ENCODE measurements at regions not wholly inside any gene's neighbourhood (a gene's known extent, or its start where the extent isn't known, plus 50 kb on each side); places are given as distances from the start of the nearest gene placed in this dataset.
"Not testable (repeated sequence)": the region's sequence is repeated elsewhere in the genome, so short reads cannot be mapped to it uniquely, and the experiment has no call there.

GRCh38 chr5:109998208-109998607, 308.5 kb downstream of the MAN2A1 start:
- no peak overlapping the region for H3K27ac ChIP-seq (ENCODE audit: low read depth, low read length)
- no peaks in the 10 kb centered on the region for H3K27me3 ChIP-seq (ENCODE audit: insufficient read depth, low read length)
- Mint-ChIP-seq H3K4me3 (no peak overlapping the region), H3K27me3 (no peaks in the 10 kb centered on the region), H3K36me3 (no peaks in the 10 kb centered on the region), H3K27ac (no peak overlapping the region), H3K4me1 (peaks cover 0 to 2% (median 0%) of the 10 kb centered on the region in 4 donors), H3K9me3 (peaks cover 0 to 5% (median 2%) of the 10 kb centered on the region in 8 donors)
- no peak overlapping the region for H3K4me3 ChIP-seq (ENCODE audit: low read length in 2 of 2)
- H3K9me3 ChIP-seq (ENCODE audit: control insufficient read depth in 1 of 2, low read length in 2 of 2) = no peaks in the 10 kb centered on the region
- DNase-seq = no peak
- ChIA-PET CTCF (ENCODE audit: partially characterized antibody) (no interaction called here), POLR2A (ENCODE audit: partially characterized antibody) (no interaction called here)
- no peaks in the 10 kb centered on the region for H3K36me3 ChIP-seq (ENCODE audit: insufficient read depth, low read length)
- intact Hi-C loops (cut with micrococcal nuclease) = no loop called here
- H3K4me1 ChIP-seq (ENCODE audit: insufficient read depth, low read length) = no peaks in the 10 kb centered on the region

GRCh38 chr5:109998726-109999125, 309.0 kb downstream of the MAN2A1 start:
- intact Hi-C loops (cut with micrococcal nuclease) = no loop called here
- H3K27me3 Mint-ChIP-seq = no peaks in the 10 kb centered on the region
- H3K4me3 Mint-ChIP-seq = no peak overlapping the region
- Histone ChIP-seq H3K27me3 (ENCODE audit: insufficient read depth, low read length) (no peaks in the 10 kb centered on the region), H3K4me3 (ENCODE audit: low read length in 2 of 2) (no peak overlapping the region), H3K4me1 (ENCODE audit: insufficient read depth, low read length) (no peaks in the 10 kb centered on the region), H3K9me3 (ENCODE audit: control insufficient read depth in 1 of 2, low read length in 2 of 2) (no peaks in the 10 kb centered on the region), H3K36me3 (ENCODE audit: insufficient read depth, low read length) (no peaks in the 10 kb centered on the region), H3K27ac (ENCODE audit: low read depth, low read length) (no peak overlapping the region)
- no peak overlapping the region for H3K27ac Mint-ChIP-seq
- H3K9me3 Mint-ChIP-seq = peaks cover 0 to 5% (median 1%) of the 10 kb centered on the region in 8 donors
- DNase-seq = no peak
- ChIA-PET CTCF (ENCODE audit: partially characterized antibody) (no interaction called here), POLR2A (ENCODE audit: partially characterized antibody) (no interaction called here)
- H3K36me3 Mint-ChIP-seq = no peaks in the 10 kb centered on the region
- peaks cover 0 to 2% (median 0%) of the 10 kb centered on the region in 4 donors for H3K4me1 Mint-ChIP-seq

GRCh38 chr5:110001648-110002047, 311.9 kb downstream of the MAN2A1 start:
- Histone ChIP-seq H3K4me3 (ENCODE audit: low read length in 2 of 2) (no peak overlapping the region), H3K9me3 (ENCODE audit: control insufficient read depth in 1 of 2, low read length in 2 of 2) (no peaks in the 10 kb centered on the region), H3K4me1 (ENCODE audit: insufficient read depth, low read length) (no peaks in the 10 kb centered on the region), H3K27ac (ENCODE audit: low read depth, low read length) (no peak overlapping the region), H3K27me3 (ENCODE audit: insufficient read depth, low read length) (no peaks in the 10 kb centered on the region), H3K36me3 (ENCODE audit: insufficient read depth, low read length) (no peaks in the 10 kb centered on the region)
- CTCF ChIA-PET (ENCODE audit: partially characterized antibody) = no interaction called here
- intact Hi-C loops (cut with micrococcal nuclease) = no loop called here
- Mint-ChIP-seq H3K4me1 (peaks cover 0 to 2% (median 0%) of the 10 kb centered on the region in 4 donors), H3K27ac (no peak overlapping the region), H3K36me3 (no peaks in the 10 kb centered on the region), H3K4me3 (no peak overlapping the region), H3K9me3 (peaks cover 0 to 5% (median under 1%) of the 10 kb centered on the region in 8 donors), H3K27me3 (no peaks in the 10 kb centered on the region)
- POLR2A ChIA-PET (ENCODE audit: partially characterized antibody) = no interaction called here
- DNase-seq = no peak

- Mint-ChIP-seq H3K4me3 (no peak overlapping the region), H3K27ac (no peak overlapping the region), H3K27me3 (no peaks in the 10 kb centered on the region), H3K9me3 (peaks cover 0 to 5% (median under 1%) of the 10 kb centered on the region in 8 donors), H3K4me1 (peaks cover 0 to 2% (median 0%) of the 10 kb centered on the region in 4 donors), H3K36me3 (no peaks in the 10 kb centered on the region)
- Histone ChIP-seq H3K36me3 (ENCODE audit: insufficient read depth, low read length) (no peaks in the 10 kb centered on the region), H3K27ac (ENCODE audit: low read depth, low read length) (no peak overlapping the region), H3K27me3 (ENCODE audit: insufficient read depth, low read length) (no peaks in the 10 kb centered on the region), H3K9me3 (ENCODE audit: control insufficient read depth in 1 of 2, low read length in 2 of 2) (no peaks in the 10 kb centered on the region), H3K4me3 (ENCODE audit: low read length in 2 of 2) (no peak overlapping the region), H3K4me1 (ENCODE audit: insufficient read depth, low read length) (no peaks in the 10 kb centered on the region)
- no peak for DNase-seq
- intact Hi-C loops (cut with micrococcal nuclease) = no loop called here
- ChIA-PET CTCF (ENCODE audit: partially characterized antibody) (no interaction called here), POLR2A (ENCODE audit: partially characterized antibody) (no interaction called here)
Observed at GRCh38 chr5:110002652-110003051, 312.9 kb downstream of the MAN2A1 start.

GRCh38 chr5:110005907-110006562, 316.3 kb downstream of the MAN2A1 start:
- H3K36me3 ChIP-seq (ENCODE audit: insufficient read depth, low read length); DNase-seq; H3K27ac Mint-ChIP-seq; POLR2A ChIA-PET (ENCODE audit: partially characterized antibody); H3K27me3 Mint-ChIP-seq; CTCF ChIA-PET (ENCODE audit: partially characterized antibody); H3K4me1 Mint-ChIP-seq; H3K4me3 ChIP-seq (ENCODE audit: low read length in 2 of 2); H3K27ac ChIP-seq (ENCODE audit: low read depth, low read length); H3K27me3 ChIP-seq (ENCODE audit: insufficient read depth, low read length); intact Hi-C loops (cut with micrococcal nuclease); H3K4me3 Mint-ChIP-seq; H3K9me3 ChIP-seq (ENCODE audit: control insufficient read depth in 1 of 2, low read length in 2 of 2); H3K9me3 Mint-ChIP-seq; H3K4me1 ChIP-seq (ENCODE audit: insufficient read depth, low read length); H3K36me3 Mint-ChIP-seq: not testable (repeated sequence)

GRCh38 chr5:110007101-110007500, 317.4 kb downstream of the MAN2A1 start:
- no peak overlapping the region for H3K27ac Mint-ChIP-seq
- intact Hi-C loops (cut with micrococcal nuclease) = no loop called here
- no peak for DNase-seq
- no peak overlapping the region for H3K4me3 Mint-ChIP-seq
- Histone ChIP-seq H3K4me1 (ENCODE audit: insufficient read depth, low read length) (no peaks in the 10 kb centered on the region), H3K36me3 (ENCODE audit: insufficient read depth, low read length) (no peaks in the 10 kb centered on the region), H3K27me3 (ENCODE audit: insufficient read depth, low read length) (no peaks in the 10 kb centered on the region), H3K4me3 (ENCODE audit: low read length in 2 of 2) (no peak overlapping the region), H3K27ac (ENCODE audit: low read depth, low read length) (no peak overlapping the region), H3K9me3 (ENCODE audit: control insufficient read depth in 1 of 2, low read length in 2 of 2) (no peaks in the 10 kb centered on the region)
- H3K4me1 Mint-ChIP-seq = no peaks in the 10 kb centered on the region
- H3K27me3 Mint-ChIP-seq = no peaks in the 10 kb centered on the region
- ChIA-PET POLR2A (ENCODE audit: partially characterized antibody) (no interaction called here), CTCF (ENCODE audit: partially characterized antibody) (no interaction called here)
- H3K36me3 Mint-ChIP-seq = no peaks in the 10 kb centered on the region
- no peaks in the 10 kb centered on the region for H3K9me3 Mint-ChIP-seq

GRCh38 chr5:110008131-110008530, 318.4 kb downstream of the MAN2A1 start:
- H3K9me3 ChIP-seq (ENCODE audit: control insufficient read depth in 1 of 2, low read length in 2 of 2) = no peaks in the 10 kb centered on the region
- ChIA-PET CTCF (ENCODE audit: partially characterized antibody) (no interaction called here), POLR2A (ENCODE audit: partially characterized antibody) (no interaction called here)
- Mint-ChIP-seq H3K9me3 (peaks cover 0 to 2% (median 0%) of the 10 kb centered on the region in 8 donors), H3K27ac (no peak overlapping the region), H3K27me3 (peaks cover 0 to under 1% of the 10 kb centered on the region in 2 donors), H3K4me3 (no peak overlapping the region), H3K4me1 (no peaks in the 10 kb centered on the region), H3K36me3 (no peaks in the 10 kb centered on the region)
- DNase-seq = no peak
- no peaks in the 10 kb centered on the region for H3K4me1 ChIP-seq (ENCODE audit: insufficient read depth, low read length)
- no peaks in the 10 kb centered on the region for H3K36me3 ChIP-seq (ENCODE audit: insufficient read depth, low read length)
- no peaks in the 10 kb centered on the region for H3K27me3 ChIP-seq (ENCODE audit: insufficient read depth, low read length)
- H3K4me3 ChIP-seq (ENCODE audit: low read length in 2 of 2) = no peak overlapping the region
- no peak overlapping the region for H3K27ac ChIP-seq (ENCODE audit: low read depth, low read length)
- intact Hi-C loops (cut with micrococcal nuclease) = no loop called here

- Histone ChIP-seq H3K4me3 (ENCODE audit: low read length in 2 of 2) (no peak overlapping the region), H3K4me1 (ENCODE audit: insufficient read depth, low read length) (no peaks in the 10 kb centered on the region), H3K9me3 (ENCODE audit: control insufficient read depth in 1 of 2, low read length in 2 of 2) (no peaks in the 10 kb centered on the region), H3K27ac (ENCODE audit: low read depth, low read length) (no peak overlapping the region), H3K27me3 (ENCODE audit: insufficient read depth, low read length) (no peaks in the 10 kb centered on the region), H3K36me3 (ENCODE audit: insufficient read depth, low read length) (no peaks in the 10 kb centered on the region)
- DNase-seq = no peak
- intact Hi-C loops (cut with micrococcal nuclease) = no loop called here
- ChIA-PET POLR2A (ENCODE audit: partially characterized antibody) (no interaction called here), CTCF (ENCODE audit: partially characterized antibody) (no interaction called here)
- Mint-ChIP-seq H3K4me1 (no peaks in the 10 kb centered on the region), H3K27me3 (peaks cover 5 to 6% of the 10 kb centered on the region in 2 donors), H3K27ac (no peak overlapping the region), H3K4me3 (no peak overlapping the region), H3K36me3 (peaks cover 0 to 4% of the 10 kb centered on the region in 2 donors), H3K9me3 (peaks cover 0 to 8% (median 0%) of the 10 kb centered on the region in 8 donors)
Observed at GRCh38 chr5:110012145-110012544, 322.4 kb downstream of the MAN2A1 start.
